ENCODE measurements at regions not wholly inside any gene's neighbourhood (a gene's known extent, or its start where the extent isn't known, plus 50 kb on each side); places are given as distances from the start of the nearest gene placed in this dataset.
A peak's percentile ranks its signal among the peaks of the same experiment; 100 is the strongest.

DNA sequence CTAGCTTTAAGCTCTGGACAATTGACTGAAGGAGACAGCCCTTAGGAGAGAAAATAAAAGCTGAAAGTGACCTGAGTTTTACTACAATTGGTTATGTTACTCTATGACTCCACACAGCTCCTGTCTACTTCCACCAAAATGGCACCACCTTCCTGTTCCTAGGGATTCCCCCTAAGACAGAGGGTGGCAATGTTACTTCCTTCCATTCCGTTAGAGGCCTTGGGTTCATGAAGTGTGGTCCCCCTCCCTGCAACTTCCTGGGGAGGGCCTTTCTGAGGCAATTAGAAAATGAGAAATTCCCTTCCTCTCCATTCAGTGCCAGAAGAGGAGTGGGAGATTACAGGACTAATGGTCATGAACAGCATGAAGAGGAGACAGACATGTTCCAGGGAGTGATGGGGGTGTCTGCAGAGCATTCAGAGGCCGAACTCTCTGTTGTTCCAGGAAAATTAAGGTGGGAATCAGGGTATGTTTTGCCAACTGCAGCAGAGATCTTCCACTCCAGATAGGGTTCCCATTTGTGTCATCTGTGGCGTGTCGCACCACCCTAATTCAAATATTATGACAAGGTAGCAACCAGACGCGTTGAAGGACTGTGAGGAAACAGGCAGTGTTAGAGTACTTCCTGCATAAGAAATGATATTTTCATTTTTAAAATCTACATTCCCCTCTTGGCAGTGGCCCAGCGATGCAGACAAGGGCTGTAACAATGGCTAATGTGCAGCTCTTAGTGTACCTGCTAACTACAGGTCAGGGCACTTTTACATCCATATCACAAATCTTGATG is 53.1 kb upstream of the TRIM67 start:
- no peak for DNase-seq (ENCODE audit: low spot score)

DNA sequence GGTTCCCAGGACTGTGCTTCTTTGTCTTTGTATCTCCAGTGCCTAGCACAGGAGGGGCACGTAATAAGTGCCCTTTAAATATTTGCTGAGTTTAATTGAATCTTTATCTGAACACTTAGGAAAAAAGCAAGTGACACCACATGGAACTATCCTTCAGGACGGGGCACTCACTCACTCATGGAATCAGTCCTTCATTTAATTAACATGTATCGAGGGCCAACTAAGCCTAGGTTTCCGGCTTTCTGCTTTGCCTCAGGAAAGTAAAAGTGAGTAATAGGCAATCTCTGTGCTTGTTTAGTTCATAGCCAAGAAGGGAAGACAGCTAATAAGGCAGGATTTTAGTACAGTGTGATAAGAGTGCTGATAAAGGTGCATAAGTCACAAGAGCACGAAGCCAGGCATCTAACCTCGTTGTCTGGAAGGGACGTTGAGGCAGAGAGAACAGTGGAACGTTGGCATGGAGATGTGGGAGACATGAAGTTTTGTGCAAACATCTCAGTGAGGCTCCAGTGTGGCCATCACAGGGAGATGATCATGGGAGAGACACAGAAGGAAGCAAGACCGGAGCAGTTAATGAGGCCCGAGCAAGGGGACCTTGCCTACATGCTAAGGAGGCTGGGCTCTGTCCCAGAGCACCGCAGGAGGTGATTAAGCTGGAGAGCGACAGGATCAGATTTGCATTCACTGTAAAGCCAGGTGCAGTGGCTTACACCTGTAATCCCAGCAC is 54.1 kb upstream of the TRIM67 start:
- DNase-seq (ENCODE audit: low spot score), result no peak

DNA sequence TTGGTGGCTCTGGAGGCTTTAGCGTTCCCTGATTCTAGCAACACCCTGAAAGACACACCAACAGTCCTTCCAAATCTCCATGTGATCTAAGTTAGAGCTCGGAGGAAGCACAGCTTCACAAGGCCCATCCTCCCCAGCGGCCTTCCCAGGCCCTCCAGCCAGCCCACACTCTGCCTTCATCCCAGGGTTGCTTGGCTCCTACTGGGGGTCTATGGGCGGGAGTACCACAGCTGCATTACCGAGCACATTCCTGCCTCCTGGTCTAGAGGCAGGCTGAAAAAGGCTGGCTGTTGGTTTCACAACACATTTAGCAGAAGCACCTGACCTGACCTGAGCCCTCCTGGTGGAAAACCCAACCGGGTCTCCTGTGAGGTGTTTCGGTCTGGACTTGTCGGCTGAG is 54.7 kb upstream of the TRIM67 start:
- DNase-seq (ENCODE audit: low spot score), result no peak

DNA sequence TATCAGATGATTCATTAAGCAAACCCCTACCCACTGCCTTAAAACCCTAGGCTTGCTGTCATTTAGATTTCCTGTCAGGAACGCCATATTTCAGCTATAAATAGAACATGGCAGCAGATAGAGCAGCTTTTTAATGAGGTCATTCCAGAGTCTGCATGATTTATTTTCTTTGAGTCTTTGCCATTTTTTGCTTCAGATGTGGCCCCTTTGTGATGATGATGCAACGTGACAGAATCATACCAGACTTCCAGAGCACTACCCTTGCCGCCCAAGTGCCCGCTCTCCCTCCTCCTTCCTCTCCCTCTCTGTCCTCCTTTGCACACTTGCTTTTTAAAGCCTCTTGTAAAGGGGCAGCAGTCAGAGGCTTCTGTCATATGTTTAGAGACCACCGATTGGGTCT is 55.5 kb upstream of the TRIM67 start:
- no peak for DNase-seq (ENCODE audit: low spot score)

DNA sequence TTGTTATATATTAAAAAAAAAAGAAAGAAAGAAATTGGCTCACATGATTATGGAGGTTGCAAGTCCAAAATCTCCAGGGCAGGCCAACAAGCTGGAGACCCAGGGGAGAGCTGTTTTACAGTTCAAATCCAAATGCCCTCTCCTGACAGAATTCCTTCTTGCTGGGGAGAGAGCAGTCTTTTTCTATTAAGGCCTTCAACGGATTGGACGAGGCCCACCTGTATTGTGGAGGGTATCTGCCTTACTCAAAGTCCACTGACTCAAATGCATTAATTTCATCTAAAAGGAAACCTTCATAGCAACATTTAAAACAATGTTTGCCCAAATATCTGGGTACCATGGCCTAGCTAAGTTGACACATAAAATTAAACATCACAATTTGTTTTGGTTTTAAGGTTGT is 56.9 kb upstream of the TRIM67 start:
- no peak for DNase-seq (ENCODE audit: low spot score)

DNA sequence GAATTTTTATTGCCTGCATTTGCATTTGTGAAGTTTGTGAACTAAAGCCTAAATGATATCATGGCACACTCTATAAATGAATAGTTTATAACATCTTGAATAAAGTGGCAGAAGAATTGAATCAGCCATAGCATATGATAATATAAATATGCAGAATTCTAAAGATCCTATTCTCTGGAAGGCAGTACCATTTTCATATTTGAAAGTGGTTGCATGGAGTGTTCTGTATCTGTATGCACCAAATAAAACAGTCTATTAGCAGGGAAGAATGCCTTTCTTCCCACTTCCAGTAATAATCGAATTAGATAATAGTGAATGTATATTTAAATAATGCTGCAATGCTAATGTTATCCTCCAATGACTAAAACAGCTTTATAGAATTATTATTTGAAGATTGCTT is 57.9 kb upstream of the TRIM67 start:
- DNase-seq (ENCODE audit: low spot score), result no peak

DNA sequence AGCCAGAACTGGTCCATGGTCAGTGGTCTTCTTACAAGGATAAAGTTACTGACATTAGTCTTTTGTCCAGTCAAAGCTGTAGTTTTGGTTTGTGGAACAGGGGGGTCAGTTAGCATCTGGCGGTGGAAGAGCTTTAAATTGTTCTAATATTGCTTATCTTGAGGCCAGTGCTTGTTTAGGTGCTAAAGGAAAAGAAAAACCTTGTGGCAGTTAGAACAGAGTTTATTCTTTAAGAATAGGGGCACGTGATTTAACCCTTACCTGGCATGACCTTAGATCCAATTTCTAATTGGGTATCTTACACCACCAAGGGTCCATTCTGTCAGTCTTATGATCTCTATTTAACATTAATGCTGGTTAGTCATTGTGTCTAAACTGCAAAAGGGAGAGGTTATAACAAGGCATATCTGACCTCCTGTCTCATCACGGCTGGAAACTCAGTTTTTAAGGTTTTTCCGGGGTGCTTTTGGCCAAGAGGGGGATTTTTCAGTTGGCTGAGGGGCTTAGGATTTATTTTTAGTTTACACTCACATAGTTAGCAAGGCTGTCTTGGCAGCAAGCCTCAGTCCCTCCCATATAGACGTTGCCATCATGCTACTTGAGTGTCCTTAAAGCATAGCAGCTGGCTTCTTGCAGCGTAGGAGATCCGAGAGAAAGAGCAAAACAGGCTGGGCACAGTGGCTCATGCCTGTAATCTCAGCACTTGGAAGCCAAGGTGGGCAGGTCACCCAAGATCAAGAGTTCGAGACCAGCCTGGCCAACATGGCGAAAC is 60.1 kb upstream of the FAM89A start:
- DNase-seq (ENCODE audit: low spot score), result no peak

DNA sequence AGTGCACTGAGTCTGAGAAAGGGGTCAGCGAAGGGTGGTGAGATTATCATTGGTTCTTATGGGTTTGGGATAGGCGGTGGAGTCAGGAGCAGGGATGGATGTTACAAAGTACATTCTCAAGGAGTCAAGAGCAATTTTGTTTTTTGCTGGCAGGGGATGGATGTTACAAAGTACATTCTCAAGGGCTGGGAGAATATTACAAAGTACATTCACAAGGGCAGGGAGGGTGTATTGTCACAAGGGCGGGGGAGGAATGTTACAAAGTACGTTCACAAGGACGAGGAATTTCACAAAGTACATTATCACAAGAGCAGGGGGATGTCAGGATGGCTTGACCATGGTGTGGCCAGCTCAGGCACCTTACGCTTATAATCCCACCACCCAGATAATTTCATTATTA is 59.3 kb upstream of the FAM89A start:
- no peak for DNase-seq (ENCODE audit: low spot score)

DNA sequence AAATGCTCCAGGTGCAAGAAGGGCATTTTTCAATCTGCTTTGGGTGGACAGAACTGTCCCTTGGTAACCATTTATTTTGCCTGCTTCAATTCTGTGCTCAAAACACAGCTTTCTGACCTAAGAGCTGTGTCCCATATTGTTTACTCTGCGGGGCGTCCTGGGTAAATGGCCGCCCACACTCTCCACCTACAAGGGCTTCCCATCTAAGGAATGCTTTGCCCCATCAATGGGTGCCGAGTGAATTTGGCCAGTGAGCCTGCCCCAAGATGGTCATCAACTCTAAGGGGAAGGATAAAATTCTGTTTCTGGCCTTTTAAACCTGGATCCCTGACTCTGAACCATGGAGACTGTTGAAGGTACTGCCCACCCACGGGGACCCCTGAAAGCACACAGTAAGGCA is 55.5 kb upstream of the FAM89A start:
- DNase-seq (ENCODE audit: low spot score), result no peak

DNA sequence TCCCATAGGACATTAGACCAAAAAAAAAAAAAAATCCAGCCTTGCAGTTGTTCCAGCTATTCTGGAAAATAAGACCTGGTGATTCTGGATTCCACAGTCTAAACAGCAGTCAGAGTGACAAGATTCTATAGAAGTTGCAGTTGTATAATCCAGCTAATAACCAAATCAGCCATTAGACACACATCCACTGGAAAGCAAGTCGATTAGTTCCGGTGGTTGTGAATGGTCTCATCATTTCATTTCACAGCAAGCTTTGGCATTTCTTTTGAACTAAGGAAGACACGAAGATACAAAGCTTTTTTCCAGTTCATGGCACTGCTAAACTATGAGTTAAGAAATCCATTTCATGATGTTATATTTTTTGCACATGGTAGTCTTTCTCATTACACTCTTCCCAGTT is 54.4 kb upstream of the FAM89A start:
- no peak for DNase-seq (ENCODE audit: low spot score)

DNA sequence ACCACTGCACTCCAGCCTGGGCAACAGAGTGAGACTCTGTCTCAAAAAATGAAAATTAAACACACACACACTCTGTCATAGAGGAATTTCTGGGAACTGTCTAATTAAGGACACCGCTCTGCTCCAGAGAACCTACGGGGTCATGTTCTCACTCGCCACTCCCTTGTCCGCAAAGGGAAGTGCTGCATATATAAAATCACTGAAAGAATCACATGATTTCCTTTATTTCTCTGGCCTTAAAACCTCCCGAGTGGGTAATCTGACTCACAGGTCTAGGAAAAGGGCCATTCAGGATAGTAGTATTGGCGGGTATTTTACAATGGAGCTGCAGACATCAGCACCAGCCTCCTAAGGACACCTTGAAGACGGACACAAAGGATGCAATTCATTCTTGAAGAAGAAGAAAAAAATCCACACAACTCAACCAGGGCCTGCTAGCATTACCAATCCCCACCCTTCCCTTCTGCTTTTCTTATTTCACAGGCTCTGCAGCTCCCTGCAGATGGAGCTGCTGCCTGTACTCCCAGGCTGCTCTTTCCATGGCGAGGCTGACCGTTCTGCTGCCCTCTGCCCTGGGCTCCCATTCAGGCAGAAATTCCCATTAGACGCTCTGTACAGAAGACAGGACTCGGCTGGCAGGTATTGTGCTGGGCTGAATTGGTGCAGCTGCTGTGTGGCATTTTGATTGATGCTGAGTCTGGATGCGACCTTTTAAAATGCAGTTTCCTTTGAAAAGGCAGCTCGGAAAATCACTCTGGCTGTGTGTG is 53.3 kb upstream of the FAM89A start:
- peak; percentile 72 for DNase-seq (ENCODE audit: low spot score)

DNA sequence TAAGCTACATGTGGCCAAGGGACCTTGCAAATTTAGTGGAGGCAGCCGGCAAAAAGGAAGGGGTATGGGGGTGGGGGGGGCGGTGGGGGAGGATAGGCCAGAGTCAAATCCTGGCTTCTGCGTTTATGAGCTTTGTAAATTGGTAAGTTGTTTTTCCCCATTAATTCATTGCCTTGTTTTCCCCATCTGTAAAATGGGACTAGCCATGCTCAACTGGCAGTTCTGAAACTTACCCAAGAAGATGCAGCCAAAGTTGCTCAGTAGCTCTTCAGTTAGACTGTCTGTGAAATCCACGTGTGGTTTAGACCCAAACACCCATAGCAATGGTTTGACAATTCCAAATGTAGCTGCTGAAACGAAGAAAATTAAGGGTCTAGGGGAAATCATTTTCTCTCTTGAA is 52.3 kb upstream of the FAM89A start:
- no peak for DNase-seq (ENCODE audit: low spot score)

DNA sequence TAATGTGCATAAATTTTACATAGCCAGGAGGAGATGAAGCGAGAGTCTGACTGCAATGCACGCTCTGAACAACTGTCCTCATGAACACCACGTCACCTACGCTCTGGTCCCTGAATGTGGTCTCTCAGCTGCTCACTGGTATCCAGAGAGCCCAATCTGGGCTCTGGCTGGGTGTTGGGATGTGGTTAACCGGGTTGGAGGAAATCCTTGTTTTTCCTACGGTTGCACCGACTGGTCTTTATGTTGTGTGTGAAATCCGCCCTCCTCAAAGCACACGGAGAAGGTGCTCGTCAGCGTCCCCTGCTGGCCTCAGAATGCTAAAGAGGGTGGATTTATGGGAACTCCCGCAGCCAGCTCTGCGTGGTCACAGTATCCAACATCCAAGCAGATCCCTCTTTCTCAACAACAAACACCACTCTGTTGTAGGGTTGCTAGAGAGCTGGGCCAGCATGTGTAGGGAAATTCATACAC is 51.8 kb upstream of the FAM89A start:
- DNase-seq (ENCODE audit: low spot score), result no peak

DNA sequence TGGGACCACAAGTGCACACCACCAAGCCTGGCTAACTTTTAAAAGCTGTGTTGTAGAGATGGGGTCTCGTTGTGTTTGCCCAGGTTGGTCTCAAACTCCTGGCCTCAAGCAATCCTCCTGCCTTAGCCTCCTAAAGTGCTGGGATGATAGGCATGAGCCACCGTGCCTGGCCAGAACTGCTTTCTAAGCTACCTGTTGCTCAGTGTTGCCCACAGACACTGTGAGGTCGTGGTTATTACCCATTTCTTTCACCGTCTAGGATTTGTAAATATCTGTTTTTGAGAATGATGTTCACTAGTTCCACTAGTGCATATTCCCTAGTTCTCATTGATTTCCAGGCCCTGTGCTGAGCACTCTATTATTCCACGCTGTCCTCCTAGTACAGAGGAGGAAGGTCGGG is 51.4 kb upstream of the FAM89A start:
- no peak for DNase-seq (ENCODE audit: low spot score)
